Activated gamma-delta T cell treated with anti-CD3 and anti-CD28 coated beads, Interleukin-2, amount 50 U/mL, for 16 hours (primary cell): ENCODE measurements at regions not wholly inside any gene's neighbourhood (a gene's known extent, or its start where the extent isn't known, plus 50 kb on each side); places are given as distances from the start of the nearest gene placed in this dataset.

Experiments used
- DNase-seq: peaks from one replicate; pipeline ENCODE4 v3.0.0-alpha.2; 2020; ENCODE audit warnings: low read depth

DNA sequence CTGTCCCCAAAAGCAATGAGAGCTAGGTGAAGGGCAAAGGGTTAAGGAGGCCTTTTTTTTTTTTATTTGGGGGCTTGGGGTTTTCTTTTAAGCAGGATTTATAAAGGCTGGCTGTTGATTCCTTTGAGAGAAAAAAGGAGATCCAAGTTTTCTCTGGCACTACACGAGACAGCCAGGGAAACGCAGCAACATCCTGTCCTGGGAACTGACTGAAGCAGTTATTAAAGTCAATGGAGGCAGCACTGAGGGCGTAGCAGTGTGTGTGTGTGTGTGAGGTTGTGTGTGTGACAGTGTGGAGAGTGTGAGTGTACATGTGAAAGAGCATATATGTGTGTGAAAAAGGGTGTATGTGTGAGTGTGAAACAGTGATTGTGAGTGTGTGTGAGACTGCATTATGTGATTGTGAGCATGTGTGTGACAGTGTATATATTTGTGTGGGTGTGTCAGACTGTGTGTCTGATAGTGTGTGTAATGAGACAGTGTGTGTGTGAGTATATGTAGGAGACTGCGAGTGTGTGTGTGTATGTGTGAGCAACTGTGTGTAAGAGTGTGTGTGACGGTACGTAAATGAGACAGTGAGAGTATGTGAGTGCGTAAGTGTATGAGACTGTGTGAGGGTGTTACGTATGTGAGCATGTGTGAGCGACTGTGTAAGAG lies 65.9 kb upstream of the TIAM1 start:
- DNase-seq = no peak

DNA sequence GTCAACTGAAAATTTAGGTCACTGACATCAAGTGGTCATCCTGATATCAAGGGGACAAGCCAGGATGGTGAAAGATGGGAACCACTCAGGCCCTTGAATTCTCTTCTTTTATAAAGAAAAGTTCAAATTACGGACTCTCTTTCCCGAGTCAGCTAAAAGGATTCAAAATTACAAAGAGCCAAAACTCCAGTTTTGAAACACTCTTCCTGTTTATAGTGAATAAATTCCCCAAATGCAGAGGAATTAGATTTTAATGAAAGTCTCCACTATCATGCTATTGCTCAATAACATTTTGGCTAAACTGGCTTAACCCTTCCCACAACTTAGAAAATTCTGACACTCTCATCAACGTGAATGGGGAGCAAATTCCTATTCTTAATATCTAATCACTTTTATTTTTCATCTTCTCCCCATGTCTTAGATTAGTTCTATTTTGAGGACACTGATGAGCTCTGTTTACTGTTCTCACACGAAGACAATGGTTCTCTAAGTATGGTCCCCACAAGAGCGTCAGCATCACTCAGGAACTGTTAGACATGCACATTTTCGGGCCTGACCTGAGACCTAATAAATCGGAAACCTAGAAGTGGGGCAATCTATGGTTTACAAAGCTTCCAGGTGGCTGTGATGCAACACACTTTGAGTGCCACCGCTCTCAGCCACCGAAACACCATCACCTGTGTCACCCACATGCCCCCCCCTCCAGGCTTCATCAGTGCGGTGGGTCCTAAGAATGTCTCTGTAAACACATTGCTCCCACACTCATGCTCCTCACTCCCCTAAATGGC lies 64.4 kb upstream of the TIAM1 start:
- DNase-seq = no peak

DNA sequence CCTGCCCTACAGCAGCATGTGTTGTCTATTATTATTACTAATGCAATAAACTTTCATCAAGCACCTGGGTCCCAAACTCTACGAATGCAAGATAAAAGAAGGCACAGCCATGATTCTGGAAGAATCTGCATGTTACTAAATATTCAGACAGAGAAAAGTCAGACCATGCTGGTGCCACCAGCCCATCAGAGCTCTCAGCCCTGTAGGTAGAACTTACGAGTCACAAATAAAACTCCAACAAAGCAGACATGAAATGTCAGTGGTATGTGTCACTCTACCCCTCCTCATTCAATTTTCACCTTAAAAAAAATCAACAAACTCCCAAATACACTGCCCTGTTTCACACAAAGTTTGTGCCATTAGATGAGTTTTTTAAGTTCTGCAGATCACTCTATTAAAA lies 62.4 kb upstream of the TIAM1 start:
- no peak for DNase-seq

DNA sequence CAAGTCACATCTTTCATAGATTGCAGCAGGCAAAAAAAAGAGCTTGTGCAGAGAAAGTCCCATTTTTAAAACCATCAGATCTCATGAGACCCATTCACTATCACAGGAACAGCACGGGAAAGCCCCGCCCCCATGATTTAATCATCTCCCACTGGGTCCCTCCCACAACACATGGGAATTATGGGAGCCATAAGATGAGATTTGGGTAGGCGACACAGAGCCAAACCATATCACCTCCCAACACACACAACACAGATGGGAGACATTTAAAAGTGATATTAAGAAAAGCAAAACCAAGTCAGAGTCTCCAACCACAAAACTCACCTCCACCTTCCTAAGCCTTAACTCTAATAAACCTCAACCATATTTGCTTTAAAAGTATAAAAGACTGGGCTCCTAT lies 61.5 kb upstream of the TIAM1 start:
- no peak for DNase-seq

DNA sequence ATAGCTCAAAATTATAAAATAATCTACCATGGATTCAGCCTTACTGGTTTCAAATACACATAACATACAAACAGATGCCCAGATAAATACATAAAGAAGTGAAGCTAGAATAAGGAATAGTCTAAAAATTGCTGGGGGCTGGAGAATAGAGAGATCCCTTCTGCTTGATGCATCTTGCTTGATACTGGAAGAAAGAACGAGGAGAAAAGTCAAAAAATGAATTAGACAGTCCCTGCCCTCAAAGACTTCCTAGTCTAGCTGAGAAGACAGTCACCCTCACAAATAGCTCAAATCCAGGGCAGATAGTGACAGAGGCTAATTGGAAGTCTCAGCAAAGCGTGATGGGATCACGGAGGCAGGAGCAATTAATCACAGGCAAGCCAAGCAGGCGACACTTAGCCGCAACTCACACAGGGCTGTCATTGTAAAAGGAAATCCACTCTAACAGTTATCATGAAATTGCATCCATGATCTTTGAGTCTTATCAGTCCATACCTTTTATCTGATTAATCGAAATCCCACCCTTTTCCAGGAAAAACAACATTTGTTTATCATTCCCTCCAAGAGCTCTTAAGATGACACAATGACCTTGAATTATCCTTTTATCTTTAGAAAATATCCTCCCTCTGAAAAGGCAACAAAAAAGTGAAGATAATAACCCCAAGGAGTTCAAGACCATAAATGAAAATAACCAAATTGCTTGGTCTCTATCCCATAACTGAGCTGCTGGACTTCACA lies 59.7 kb upstream of the TIAM1 start:
- DNase-seq = no peak

DNA sequence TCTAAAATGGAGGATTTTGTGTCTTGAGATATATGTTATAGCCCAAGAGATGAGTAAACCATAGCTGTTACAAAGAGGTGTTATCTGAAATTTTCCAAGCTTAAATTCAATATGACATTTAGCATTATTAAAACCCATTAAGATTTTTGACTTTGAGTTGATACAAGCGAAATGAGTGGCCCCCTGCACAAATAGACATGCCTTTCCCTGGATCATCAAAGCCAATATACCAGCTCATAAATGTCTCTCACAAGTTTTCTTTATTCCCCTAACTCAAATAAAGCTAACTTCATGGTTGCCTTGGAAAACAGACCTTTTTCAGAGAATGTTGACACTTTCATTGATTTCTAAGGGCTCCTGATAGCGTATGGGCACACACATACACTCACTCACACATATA lies 55.5 kb upstream of the TIAM1 start:
- no peak for DNase-seq

DNA sequence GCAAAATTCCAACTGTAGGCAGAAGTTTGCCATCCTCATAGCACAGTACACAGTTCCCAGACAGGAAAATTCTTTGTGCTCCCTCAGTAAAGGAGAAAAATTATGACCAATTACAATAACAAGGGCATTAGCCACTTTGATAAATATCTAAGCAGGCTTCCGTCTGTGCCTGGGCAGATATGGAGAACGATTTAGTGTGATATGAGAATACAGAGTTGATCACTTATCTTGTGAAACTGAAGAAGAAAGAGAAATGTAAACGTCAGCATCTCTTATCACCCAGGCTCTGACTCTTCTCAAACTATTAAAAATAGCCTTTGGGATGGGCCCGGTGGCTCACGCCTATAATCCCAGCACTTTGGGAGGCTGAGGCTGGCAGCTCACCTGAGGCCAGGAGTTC lies 54.5 kb upstream of the TIAM1 start:
- no peak for DNase-seq

DNA sequence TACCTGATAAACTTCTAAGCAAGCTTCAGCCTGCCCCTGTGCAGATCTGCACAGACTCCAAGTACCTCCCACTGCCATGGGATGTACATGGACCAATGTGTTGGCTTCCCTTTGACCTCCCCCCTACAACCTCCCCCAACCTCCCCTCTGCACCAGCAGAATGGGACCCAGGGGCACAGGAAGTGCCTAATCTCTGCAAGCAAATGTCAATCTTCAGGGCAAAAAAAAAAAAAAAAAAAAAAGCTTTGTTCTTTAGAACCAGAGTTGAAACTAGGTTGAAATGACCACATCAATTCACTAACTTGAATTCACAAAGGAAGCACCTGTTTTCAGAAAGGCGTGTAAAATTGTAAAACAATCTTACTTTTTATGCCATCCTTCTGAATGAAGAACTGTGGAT lies 53.9 kb upstream of the TIAM1 start:
- DNase-seq = no peak

DNA sequence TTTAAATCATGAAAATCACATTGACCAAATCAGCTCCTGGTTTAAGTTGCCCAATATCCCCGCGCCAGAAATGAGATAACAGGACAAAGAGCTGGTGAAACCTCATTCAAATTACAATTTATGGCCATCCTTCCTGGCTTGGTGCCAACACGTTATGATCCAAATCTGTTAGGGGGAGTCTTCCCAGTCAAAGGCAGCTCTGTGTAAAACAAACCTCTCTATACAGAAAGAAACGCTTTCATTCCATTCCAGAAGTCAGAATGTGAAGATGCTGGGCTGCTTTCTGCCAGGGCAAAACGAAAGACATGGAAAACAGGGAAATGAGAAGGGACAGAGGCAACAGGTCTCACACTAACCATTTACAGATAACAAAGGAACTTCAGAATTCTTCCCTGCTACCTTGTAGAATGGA lies 53.5 kb upstream of the TIAM1 start:
- no peak for DNase-seq

DNA sequence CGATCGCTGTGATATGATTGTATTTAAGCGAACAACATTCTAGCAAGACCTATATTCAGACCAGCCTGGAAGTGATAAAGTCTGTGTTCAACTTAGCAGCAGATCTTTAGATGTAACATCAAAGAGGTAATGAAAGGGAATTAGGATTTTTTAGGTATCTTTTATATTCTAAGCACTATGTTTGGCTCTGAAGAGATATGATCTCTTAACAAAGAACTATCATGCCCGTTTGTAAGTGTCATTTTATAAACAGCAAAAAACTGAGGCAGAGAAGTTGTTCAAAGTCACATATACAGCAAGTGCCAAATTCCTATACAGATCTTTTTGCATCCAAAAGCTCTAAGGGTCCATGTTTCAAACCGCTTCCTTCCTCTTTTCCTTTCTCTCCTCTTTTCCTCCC lies 53.0 kb upstream of the TIAM1 start:
- no peak for DNase-seq

DNA sequence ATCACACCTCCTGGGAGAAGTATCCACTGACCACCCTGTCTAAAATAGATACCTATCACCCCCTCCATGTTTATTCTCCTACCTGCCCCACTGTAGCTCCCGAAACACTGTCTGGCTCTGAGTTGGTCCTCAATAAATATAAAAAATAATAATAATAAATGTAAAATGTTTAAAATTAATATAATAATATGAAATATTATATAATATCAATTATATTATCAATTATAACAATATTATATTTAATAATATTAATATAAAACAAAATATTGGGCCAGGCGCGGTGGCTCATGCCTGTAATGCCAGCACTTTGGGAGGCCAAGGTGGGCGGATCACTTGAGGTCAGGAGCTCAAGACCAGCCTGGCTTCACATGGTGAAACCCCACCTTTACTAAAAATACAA lies 52.3 kb upstream of the TIAM1 start:
- no peak for DNase-seq

DNA sequence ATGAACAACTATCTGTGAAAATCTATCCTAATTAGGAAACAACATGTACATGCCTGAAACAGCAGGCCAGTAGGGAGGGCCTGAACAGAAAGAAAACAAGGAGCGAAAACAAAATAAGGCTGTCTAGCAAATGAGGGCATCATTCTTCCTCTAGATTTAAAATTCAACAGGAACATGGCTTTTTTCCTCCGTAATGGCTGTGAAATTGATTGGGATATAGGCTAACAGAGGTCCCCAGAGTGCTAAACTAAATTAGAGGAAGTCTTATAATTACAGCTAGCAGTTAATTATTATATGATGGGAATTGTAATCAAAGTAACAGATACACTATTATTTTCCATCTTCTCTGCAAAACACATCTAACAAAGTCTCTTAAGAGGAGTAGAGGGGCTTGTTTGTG lies 51.7 kb upstream of the TIAM1 start:
- no peak for DNase-seq

DNA sequence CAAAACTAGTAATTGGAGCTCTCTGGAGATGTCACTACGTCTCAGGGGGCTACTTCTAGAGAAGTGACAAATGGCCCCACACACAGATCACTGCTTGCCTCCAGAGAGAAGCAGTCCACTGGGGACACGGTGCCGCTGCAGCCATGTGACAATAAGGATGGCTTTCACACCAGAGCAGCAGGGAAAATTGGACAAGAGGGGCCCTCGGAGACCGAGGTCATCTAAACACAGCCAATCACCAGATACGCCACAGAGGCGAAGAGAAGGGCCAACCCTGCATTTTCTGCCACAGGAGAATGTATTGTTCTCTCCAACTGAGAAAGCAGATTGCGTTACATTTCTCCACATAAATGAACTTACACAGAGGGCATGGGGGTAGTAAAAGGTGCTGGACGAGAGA lies 51.2 kb upstream of the TIAM1 start:
- DNase-seq = no peak

DNA sequence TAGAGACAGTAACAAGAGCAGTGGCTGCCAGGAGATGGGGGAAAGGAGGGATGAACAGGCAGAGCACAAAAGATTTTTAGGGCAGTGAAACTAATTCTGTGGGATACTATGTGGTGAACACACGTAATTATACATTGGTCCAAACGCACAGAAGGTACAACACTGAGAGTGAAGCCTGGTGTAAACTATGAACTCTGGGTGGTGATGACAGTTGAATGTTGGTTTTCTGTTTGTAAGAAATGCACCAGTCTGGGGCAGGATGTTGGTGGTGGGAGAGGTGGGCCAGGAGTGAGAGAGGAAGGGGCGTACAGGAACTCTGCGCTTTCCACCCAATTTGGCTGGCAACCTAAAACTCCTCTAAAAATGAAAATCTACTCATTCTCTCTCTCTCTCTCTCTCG lies 50.2 kb upstream of the TIAM1 start:
- DNase-seq = no peak
